IMR-90 (cell line): ENCODE measurements at regions not wholly inside any gene's neighbourhood (a gene's known extent, or its start where the extent isn't known, plus 50 kb on each side); places are given as distances from the start of the nearest gene placed in this dataset.

ENCODE experiments used
- ATAC-seq: fragments of 200-7000 bp; cut with Tn5 transposase; 2 replicates; pipeline ENCODE4 v1.9.1; 2020; ENCODE audit warnings: low read depth, mild to moderate bottlenecking, moderate library complexity
- BruUV-seq: library from RNA; stranded (reverse); fragments of 400-500 nt; replicated peaks from 2 replicates; lab custom pipeline; 2021; lab: Mats Ljungman, UMichigan
- CTCF ChIA-PET: fragments of 300-600 bp; formaldehyde crosslinking; extraction: SDS; loops from one replicate; lab custom pipeline; 2021; ENCODE audit warnings: antibody characterized with exemption; lab: Yijun Ruan, JAX
- POLR2A ChIA-PET: fragments of 300-600 bp; sonication (Branson Sonifier 250); formaldehyde crosslinking; loops from one replicate; lab custom pipeline; 2022; ENCODE audit warnings: antibody characterized with exemption; ENCODE audit not compliant: unreplicated experiment; lab: Charles Lee
- DNase-seq: peaks from one replicate; pipeline ENCODE4 v3.0.0; 2013
- H2AFZ ChIP-seq: replicated peaks from 2 replicates; pipeline ENCODE3; 2013; ENCODE audit warnings: low read length, mild to moderate bottlenecking; ENCODE audit not compliant: poor library complexity
- H2AK5ac ChIP-seq: 2 replicates; pipeline ENCODE4 v1.6.1; 2013; ENCODE audit warnings: low read depth, low read length, inconsistent platforms
- H2AK9ac ChIP-seq: replicated peaks from 2 replicates; pipeline ENCODE3; 2013; ENCODE audit warnings: mild to moderate bottlenecking, low read depth, low read length, moderate library complexity; ENCODE audit not compliant: poor library complexity
- H2BK120ac ChIP-seq: 2 replicates; pipeline ENCODE4 v1.6.1; 2013; ENCODE audit warnings: low read depth, low read length, inconsistent platforms
- H2BK15ac ChIP-seq: 3 replicates; pipeline ENCODE4 v1.6.1; 2013; ENCODE audit warnings: low read depth, low read length, inconsistent platforms
- H2BK20ac ChIP-seq: 2 replicates; pipeline ENCODE4 v1.6.1; 2013; ENCODE audit warnings: low read depth, mild to moderate bottlenecking, inconsistent platforms, low read length, moderate library complexity
- H2BK5ac ChIP-seq: 2 replicates; pipeline ENCODE4 v1.6.1; 2013; ENCODE audit warnings: mild to moderate bottlenecking, low read depth, low read length, inconsistent platforms; ENCODE audit not compliant: poor library complexity, severe bottlenecking
- H3K14ac ChIP-seq: replicated peaks from 2 replicates; pipeline ENCODE4 v1.6.1; 2013; ENCODE audit warnings: low read depth, low read length, inconsistent platforms
- H3K18ac ChIP-seq: 2 replicates; pipeline ENCODE4 v1.6.1; 2013; ENCODE audit warnings: low read depth, low read length, control low read depth
- H3K23ac ChIP-seq: 2 replicates; pipeline ENCODE4 v1.6.1; 2013; ENCODE audit warnings: low read depth, low read length, inconsistent platforms
- H3K27ac ChIP-seq: 2 replicates; pipeline ENCODE4 v1.5.1; 2013; ENCODE audit warnings: mild to moderate bottlenecking, control low read depth, low read length; ENCODE audit not compliant: insufficient read depth
- H3K27me3 ChIP-seq: 2 replicates; pipeline ENCODE4 v1.6.1; 2013; ENCODE audit warnings: low read length; ENCODE audit not compliant: control insufficient read depth, insufficient read depth
- H3K36me3 ChIP-seq: 2 replicates; pipeline ENCODE4 v1.6.1; 2013; ENCODE audit warnings: low read length, mixed read lengths; ENCODE audit not compliant: control insufficient read depth, insufficient read depth
- H3K4ac ChIP-seq: 2 replicates; pipeline ENCODE4 v1.6.1; 2013; ENCODE audit warnings: low read depth, low read length, inconsistent platforms
- H3K4me1 ChIP-seq: 2 replicates; pipeline ENCODE4 v1.6.1; 2013; ENCODE audit warnings: low read length, mixed read lengths; ENCODE audit not compliant: control insufficient read depth, insufficient read depth
- H3K4me2 ChIP-seq: 2 replicates; pipeline ENCODE4 v1.6.1; 2013; ENCODE audit warnings: low read depth, mild to moderate bottlenecking, control low read depth, low read length, moderate library complexity
- H3K4me3 ChIP-seq: 2 replicates; pipeline ENCODE4 v1.5.1; 2013; ENCODE audit warnings: low read depth, mild to moderate bottlenecking, control low read depth, low read length, moderate library complexity; ENCODE audit not compliant: insufficient read depth
- H3K56ac ChIP-seq: 2 replicates; pipeline ENCODE4 v1.6.1; 2013; ENCODE audit warnings: low read length, inconsistent platforms; ENCODE audit not compliant: insufficient read depth; ENCODE audit errors: extremely low read depth
- H3K79me1 ChIP-seq, 2 experiments: 2 replicates each; pipeline ENCODE4 v1.6.1; 2013; ENCODE audit warnings: low read length in 2 of 2, inconsistent platforms in 1 of 2, low read depth in 1 of 2
- H3K9ac ChIP-seq: 2 replicates; pipeline ENCODE4 v1.6.1; 2013; ENCODE audit warnings: low read depth, low read length, control low read depth
- H3K9me1 ChIP-seq: 2 replicates; pipeline ENCODE4 v1.6.1; 2013; ENCODE audit warnings: low read length, inconsistent platforms; ENCODE audit not compliant: insufficient read depth
- H3K9me3 ChIP-seq: 2 replicates; pipeline ENCODE4 v1.6.1; 2013; ENCODE audit warnings: low read length; ENCODE audit not compliant: control insufficient read depth, insufficient read depth
- H4K20me1 ChIP-seq: 2 replicates; pipeline ENCODE4 v1.6.1; 2013; ENCODE audit warnings: low read length, inconsistent platforms; ENCODE audit not compliant: insufficient read depth
- H4K5ac ChIP-seq: 2 replicates; pipeline ENCODE4 v1.6.1; 2013; ENCODE audit warnings: mild to moderate bottlenecking, low read depth, low read length, control low read depth
- H4K8ac ChIP-seq, 2 experiments: 2 replicates each; pipeline ENCODE4 v1.6.1; 2013; ENCODE audit warnings: low read depth in 2 of 2, low read length in 2 of 2, control low read depth in 1 of 2, inconsistent platforms in 1 of 2
- H4K91ac ChIP-seq: 2 replicates; pipeline ENCODE4 v1.6.1; 2013; ENCODE audit warnings: low read depth, low read length, inconsistent platforms; ENCODE audit not compliant: insufficient read depth
- BHLHE40 ChIP-seq: fragments of 150-350 bp; IDR thresholded peaks from 2 replicates; pipeline ENCODE4 v1.6.1; 2016; ENCODE audit warnings: mild to moderate bottlenecking, low read depth, low read length
- CEBPB ChIP-seq: IDR thresholded peaks from 2 replicates; pipeline ENCODE4 v1.6.1; 2012; ENCODE audit warnings: low read depth, low read length, improper control_type of control experiment
- CHD1 ChIP-seq: IDR thresholded peaks from 2 replicates; pipeline ENCODE4 v1.6.1; 2012; ENCODE audit warnings: low read depth, low read length, improper control_type of control experiment
- CTCF ChIP-seq: conservative IDR thresholded peaks from 2 replicates; pipeline ENCODE4 v1.5.1; 2012; ENCODE audit warnings: mild to moderate bottlenecking, low read depth, low read length, improper control_type of control experiment
- ELK1 ChIP-seq: fragments of 150-350 bp; IDR thresholded peaks from 2 replicates; pipeline ENCODE4 v1.6.1; 2016; ENCODE audit warnings: low read depth, mild to moderate bottlenecking, low read length, moderate library complexity, borderline replicate concordance
- MAFK ChIP-seq: IDR thresholded peaks from 2 replicates; pipeline ENCODE4 v1.6.1; 2012; ENCODE audit warnings: low read depth, low read length, improper control_type of control experiment
- MAZ ChIP-seq: IDR thresholded peaks from 2 replicates; pipeline ENCODE4 v1.6.1; 2012; ENCODE audit warnings: low read depth, mild to moderate bottlenecking, low read length, improper control_type of control experiment, moderate library complexity, borderline replicate concordance
- MXI1 ChIP-seq: IDR thresholded peaks from 2 replicates; pipeline ENCODE4 v1.6.1; 2012; ENCODE audit warnings: low read depth, mild to moderate bottlenecking, low read length, moderate library complexity, borderline replicate concordance
- NFE2L2 ChIP-seq: fragments of 150-350 bp; IDR thresholded peaks from 2 replicates; pipeline ENCODE4 v1.6.1; 2016; ENCODE audit warnings: low read depth, mild to moderate bottlenecking, low read length
- RCOR1 ChIP-seq: IDR thresholded peaks from 2 replicates; pipeline ENCODE4 v1.6.1; 2012; ENCODE audit warnings: mild to moderate bottlenecking, low read length, improper control_type of control experiment; ENCODE audit not compliant: insufficient replicate concordance
- RFX5 ChIP-seq: IDR thresholded peaks from 2 replicates; pipeline ENCODE4 v1.8.0; 2012; ENCODE audit warnings: low read depth, mild to moderate bottlenecking, low read length, moderate library complexity
- SMC3 ChIP-seq: fragments of 150-350 bp; IDR thresholded peaks from 2 replicates; pipeline ENCODE4 v1.6.1; 2016; ENCODE audit warnings: low read depth, mild to moderate bottlenecking, antibody characterized with exemption, low read length, moderate library complexity
- WGBS, 2 experiments: methylation state at CpG; one replicate each; pipeline versions ENCODE4 v1.1.5 to v1.1.7; 2013; ENCODE audit warnings: missing lambda C conversion rate in 2 of 2; ENCODE audit not compliant: insufficient read length in 1 of 2; ENCODE audit errors: extremely low coverage in 2 of 2; 5-methylcytosine and 5-hydroxymethylcytosine counted together
- dilution Hi-C: fragments of 300-500 bp; cut with HindIII; formaldehyde crosslinking; loops from one replicate; pipeline ENCODE4 v1.14.3; 2018; ENCODE audit warnings: low sequenced_read_pairs; ENCODE audit not compliant: unreplicated experiment
- in situ Hi-C: fragments of 300-500 bp; cut with MboI; formaldehyde crosslinking; loops from 3 replicates; pipeline ENCODE4 v1.14.3; 2019; ENCODE audit warnings: low sequenced_read_pairs, inconsistent platforms, mixed read lengths
- intact Hi-C: fragments of 100-400 bp; cut with micrococcal nuclease; formaldehyde crosslinking; loops from 2 replicates; pipeline ENCODE4 v1.10.0; 2022

- no peak overlapping the region for H3K27ac ChIP-seq
- H3K36me3 ChIP-seq, result no peaks in the 10 kb centered on the region
- no peak overlapping the region for H4K91ac ChIP-seq
- no peak overlapping the region for H2BK20ac ChIP-seq
- no peak overlapping the region for H4K8ac ChIP-seq
- no peak overlapping the region for H4K5ac ChIP-seq
- no peak overlapping the region for H3K4me2 ChIP-seq
- no peak overlapping the region for H3K4ac ChIP-seq
- no peak overlapping the region for H2BK5ac ChIP-seq
- no TSS peak for BruUV-seq
- POLR2A ChIA-PET, result no interaction called here
- no peak overlapping the region for H3K18ac ChIP-seq
- no peak overlapping the region for H2BK120ac ChIP-seq
- CTCF ChIA-PET, result no interaction called here
- TF ChIP-seq CTCF (no peak), CHD1 (no peak), BHLHE40 (no peak), NFE2L2 (no peak), MAZ (no peak), RCOR1 (no peak), MAFK (no peak), RFX5 (no peak), MXI1 (no peak), ELK1 (no peak), SMC3 (no peak), CEBPB (no peak)
- in situ Hi-C loops (no loop called here), dilution Hi-C loops (no loop called here), intact Hi-C loops (no loop called here)
- no peak overlapping the region for H3K23ac ChIP-seq
- H4K20me1 ChIP-seq, result no peaks in the 10 kb centered on the region
- H3K56ac ChIP-seq, result no peak overlapping the region
- H3K14ac ChIP-seq, result no peak overlapping the region
- no CpG with 5 or more reads among the region's 2 CpGs for WGBS, 2 experiments
- no peaks in the 10 kb centered on the region for H3K9me1 ChIP-seq
- H2AK9ac ChIP-seq, result no peak overlapping the region
- no peak overlapping the region for H2AK5ac ChIP-seq
- no peaks in the 10 kb centered on the region for H3K4me1 ChIP-seq
- no peak overlapping the region for H3K9ac ChIP-seq
- H3K79me1 ChIP-seq, result no peaks in the 10 kb centered on the region
- no peaks in the 10 kb centered on the region for H3K9me3 ChIP-seq
- DNase-seq (no peak), ATAC-seq (no peak)
- no peak overlapping the region for H2BK15ac ChIP-seq
- no peak overlapping the region for H3K4me3 ChIP-seq
- no peaks in the 10 kb centered on the region for H3K27me3 ChIP-seq
- H2AFZ ChIP-seq, result no peak overlapping the region
Measured at GRCh38 chr3:78277220-78277619, 1237.3 kb downstream of the ROBO2 start.
